MM.1S (cell line): ENCODE measurements at regions not wholly inside any gene's neighbourhood (a gene's known extent, or its start where the extent isn't known, plus 50 kb on each side); places are given as distances from the start of the nearest gene placed in this dataset.
"Not testable (repeated sequence)": the region's sequence is repeated elsewhere in the genome, so short reads cannot be mapped to it uniquely, and the experiment has no call there.

ENCODE experiments used
- DNase-seq: peaks from one replicate; pipeline ENCODE4 v3.0.0-alpha.2; 2015
- H2AFZ ChIP-seq: fragments of 300-600 bp; sonication (generic); 2 replicates; pipeline ENCODE4 v1.6.0; 2016; ENCODE audit warnings: antibody characterized with exemption, low read length
- H3F3A ChIP-seq: fragments of 300-600 bp; sonication (generic); 2 replicates; pipeline ENCODE4 v1.6.1; 2016; ENCODE audit warnings: mild to moderate bottlenecking, antibody characterized with exemption, low read length, moderate library complexity, mixed read lengths; ENCODE audit not compliant: insufficient read depth
- H3K27ac ChIP-seq: fragments of 300-600 bp; sonication (generic); 2 replicates; pipeline ENCODE4 v1.5.1; 2016; ENCODE audit warnings: mild to moderate bottlenecking, low read length
- H3K27me3 ChIP-seq: fragments of 300-600 bp; sonication (generic); replicated peaks from 2 replicates; pipeline ENCODE4 v1.6.0; 2016; ENCODE audit warnings: low read length; ENCODE audit not compliant: insufficient read depth
- H3K36me3 ChIP-seq: fragments of 300-600 bp; sonication (generic); replicated peaks from 2 replicates; pipeline ENCODE4 v1.6.1; 2016; ENCODE audit warnings: mild to moderate bottlenecking, low read length, mixed read lengths; ENCODE audit not compliant: insufficient read depth
- H3K4me1 ChIP-seq: fragments of 300-600 bp; sonication (generic); 2 replicates; pipeline ENCODE4 v1.6.1; 2016; ENCODE audit warnings: low read length, mixed read lengths
- H3K4me2 ChIP-seq: fragments of 300-600 bp; sonication (generic); 2 replicates; pipeline ENCODE4 v1.6.0; 2016; ENCODE audit warnings: low read depth, low read length
- H3K4me3 ChIP-seq: fragments of 300-600 bp; sonication (generic); 2 replicates; pipeline ENCODE4 v1.5.1; 2016; ENCODE audit warnings: low read length, mixed read lengths
- H3K79me2 ChIP-seq: fragments of 300-600 bp; sonication (generic); 2 replicates; pipeline ENCODE4 v1.6.1; 2016; ENCODE audit warnings: mixed run types, low read length, mixed read lengths
- H3K9ac ChIP-seq: fragments of 300-600 bp; sonication (generic); 2 replicates; pipeline ENCODE4 v1.6.1; 2016; ENCODE audit warnings: low read length, mixed read lengths
- H3K9me2 ChIP-seq: fragments of 300-600 bp; sonication (generic); replicated peaks from 2 replicates; pipeline ENCODE4 v1.6.1; 2016; ENCODE audit warnings: mild to moderate bottlenecking, low read length, mixed read lengths; ENCODE audit not compliant: insufficient read depth
- H3K9me3 ChIP-seq: fragments of 300-600 bp; sonication (generic); replicated peaks from 2 replicates; pipeline ENCODE4 v1.6.1; 2016; ENCODE audit warnings: mild to moderate bottlenecking, low read length, mixed read lengths; ENCODE audit not compliant: insufficient read depth
- H4K20me1 ChIP-seq: fragments of 300-600 bp; sonication (generic); 2 replicates; pipeline ENCODE4 v1.6.1; 2016; ENCODE audit warnings: mild to moderate bottlenecking, low read length, moderate library complexity, mixed read lengths; ENCODE audit not compliant: insufficient read depth
- EZH2 ChIP-seq: fragments of 300-600 bp; sonication (generic); optimal IDR thresholded peaks from 2 replicates; pipeline ENCODE3; 2017; ENCODE audit warnings: low read depth, mild to moderate bottlenecking, antibody characterized with exemption, low read length, mixed read lengths
- EZH2phosphoT487 ChIP-seq: fragments of 300-600 bp; sonication (generic); IDR thresholded peaks from 2 replicates; pipeline ENCODE4 v1.6.1; 2018; ENCODE audit warnings: antibody characterized with exemption, low read length
- TF ChIP-seq, protein P1 (sequence below): fragments of 300-600 bp; sonication (generic); IDR thresholded peaks from 2 replicates; pipeline ENCODE4 v1.5.1; 2016; ENCODE audit warnings: antibody characterized with exemption, low read length, mixed read lengths

GRCh38 chr4:137804906-137805495 is 272.7 kb upstream of the PCDH18 start:
- Histone ChIP-seq H3K4me2 (no peak overlapping the region), H3F3A (no peaks in the 10 kb centered on the region), H3K36me3 (no peaks in the 10 kb centered on the region), H3K79me2 (no peaks in the 10 kb centered on the region), H3K4me3 (no peak overlapping the region), H3K27ac (no peak overlapping the region), H3K9me2 (no peaks in the 10 kb centered on the region), H4K20me1 (no peaks in the 10 kb centered on the region), H3K27me3 (no peaks in the 10 kb centered on the region), H2AFZ (no peak overlapping the region), H3K4me1 (no peaks in the 10 kb centered on the region), H3K9me3 (no peaks in the 10 kb centered on the region), H3K9ac (no peak overlapping the region)
- no peak for TF ChIP-seq EZH2phosphoT487
- TF ChIP-seq, protein P1, sequence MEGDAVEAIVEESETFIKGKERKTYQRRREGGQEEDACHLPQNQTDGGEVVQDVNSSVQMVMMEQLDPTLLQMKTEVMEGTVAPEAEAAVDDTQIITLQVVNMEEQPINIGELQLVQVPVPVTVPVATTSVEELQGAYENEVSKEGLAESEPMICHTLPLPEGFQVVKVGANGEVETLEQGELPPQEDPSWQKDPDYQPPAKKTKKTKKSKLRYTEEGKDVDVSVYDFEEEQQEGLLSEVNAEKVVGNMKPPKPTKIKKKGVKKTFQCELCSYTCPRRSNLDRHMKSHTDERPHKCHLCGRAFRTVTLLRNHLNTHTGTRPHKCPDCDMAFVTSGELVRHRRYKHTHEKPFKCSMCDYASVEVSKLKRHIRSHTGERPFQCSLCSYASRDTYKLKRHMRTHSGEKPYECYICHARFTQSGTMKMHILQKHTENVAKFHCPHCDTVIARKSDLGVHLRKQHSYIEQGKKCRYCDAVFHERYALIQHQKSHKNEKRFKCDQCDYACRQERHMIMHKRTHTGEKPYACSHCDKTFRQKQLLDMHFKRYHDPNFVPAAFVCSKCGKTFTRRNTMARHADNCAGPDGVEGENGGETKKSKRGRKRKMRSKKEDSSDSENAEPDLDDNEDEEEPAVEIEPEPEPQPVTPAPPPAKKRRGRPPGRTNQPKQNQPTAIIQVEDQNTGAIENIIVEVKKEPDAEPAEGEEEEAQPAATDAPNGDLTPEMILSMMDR, result no peak
- TF ChIP-seq EZH2, result no peak
- no peak for DNase-seq

DNA sequence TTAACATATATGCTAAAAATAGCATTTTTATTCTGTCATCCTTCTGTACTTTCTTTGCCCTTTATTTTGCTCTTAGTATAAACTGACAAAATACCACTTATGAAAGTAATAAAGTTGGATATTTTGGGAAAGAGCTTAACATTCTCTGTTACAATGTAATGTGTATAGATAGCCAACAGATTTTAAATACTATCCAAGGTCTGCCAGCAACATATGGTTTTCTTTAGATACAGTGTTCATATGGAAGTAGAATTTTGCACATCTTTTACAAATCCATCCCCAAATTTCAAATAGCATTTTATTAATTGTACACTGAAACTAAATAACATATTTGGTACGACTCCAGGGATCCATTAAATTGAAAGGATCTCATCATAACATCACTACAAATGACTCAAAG is 268.6 kb upstream of the PCDH18 start:
- Histone ChIP-seq H3K27ac (no peak overlapping the region), H3F3A (no peaks in the 10 kb centered on the region), H3K9me2 (no peaks in the 10 kb centered on the region), H3K9ac (no peak overlapping the region), H3K4me2 (no peak overlapping the region), H3K4me1 (no peaks in the 10 kb centered on the region), H3K4me3 (no peak overlapping the region), H3K27me3 (no peaks in the 10 kb centered on the region), H3K79me2 (no peaks in the 10 kb centered on the region), H3K36me3 (no peaks in the 10 kb centered on the region), H3K9me3 (no peaks in the 10 kb centered on the region), H4K20me1 (no peaks in the 10 kb centered on the region), H2AFZ (no peak overlapping the region)
- no peak for DNase-seq
- no peak for TF ChIP-seq EZH2phosphoT487

DNA sequence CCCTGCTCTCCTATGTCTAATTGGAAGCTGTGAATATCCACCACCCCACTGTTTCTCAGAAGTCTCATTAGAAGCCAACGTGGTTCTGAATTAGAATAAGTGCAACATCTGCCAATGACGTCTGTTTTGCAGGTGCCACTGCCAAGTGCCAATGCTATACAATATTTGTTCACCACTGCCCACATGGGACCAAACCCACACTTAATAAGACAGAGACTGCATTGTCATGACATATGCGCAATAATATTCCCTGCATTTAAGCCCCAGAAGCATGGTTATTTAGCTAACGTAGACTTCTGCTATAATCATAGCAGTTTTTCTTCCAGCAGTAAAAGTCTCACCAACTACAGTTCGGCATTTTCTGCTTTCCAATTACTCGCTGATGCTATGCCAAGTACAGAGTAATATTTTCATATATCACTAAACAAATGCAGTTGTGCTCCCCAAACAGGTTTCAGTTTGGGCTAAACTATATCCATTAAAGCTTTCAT is 262.5 kb upstream of the PCDH18 start:
- no peaks in the 10 kb centered on the region for H3K9me3 ChIP-seq
- no peaks in the 10 kb centered on the region for H3K4me1 ChIP-seq
- no peaks in the 10 kb centered on the region for H4K20me1 ChIP-seq
- H3K9me2 ChIP-seq, result no peaks in the 10 kb centered on the region
- H3K36me3 ChIP-seq, result no peaks in the 10 kb centered on the region
- H3K4me3 ChIP-seq, result no peak overlapping the region
- no peak overlapping the region for H2AFZ ChIP-seq
- H3K4me2 ChIP-seq, result no peak overlapping the region
- no peak overlapping the region for H3K27ac ChIP-seq
- H3K27me3 ChIP-seq, result no peaks in the 10 kb centered on the region
- DNase-seq, result no peak
- H3F3A ChIP-seq, result no peaks in the 10 kb centered on the region
- TF ChIP-seq EZH2phosphoT487 (no peak), EZH2 (no peak)
- TF ChIP-seq, protein P1, result no peak
- no peaks in the 10 kb centered on the region for H3K79me2 ChIP-seq
- no peak overlapping the region for H3K9ac ChIP-seq

DNA sequence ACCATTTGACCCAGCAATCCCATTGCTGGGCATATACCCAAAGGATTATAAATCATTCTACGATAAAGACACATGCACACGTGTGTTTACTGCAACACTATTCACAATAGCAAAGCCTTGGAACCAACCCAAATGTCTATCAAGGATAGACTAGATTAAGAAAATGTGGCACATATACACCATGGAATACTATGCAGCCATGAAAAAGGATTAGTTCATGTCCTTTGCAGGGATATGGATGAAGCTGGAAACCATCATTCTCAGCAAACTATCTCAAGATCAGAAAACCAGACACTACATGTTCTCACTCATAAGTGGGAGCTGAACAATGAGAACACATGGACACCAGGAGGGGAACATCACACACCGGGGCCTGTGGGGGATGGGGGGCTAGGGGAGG is 257.0 kb upstream of the PCDH18 start:
- not testable (repeated sequence) for DNase-seq, H4K20me1 ChIP-seq, H3K9me3 ChIP-seq, H3K27me3 ChIP-seq, H3K9me2 ChIP-seq, H3K4me1 ChIP-seq, H2AFZ ChIP-seq, H3K27ac ChIP-seq, H3K4me2 ChIP-seq, H3F3A ChIP-seq, H3K79me2 ChIP-seq, H3K36me3 ChIP-seq, H3K4me3 ChIP-seq, H3K9ac ChIP-seq

DNA sequence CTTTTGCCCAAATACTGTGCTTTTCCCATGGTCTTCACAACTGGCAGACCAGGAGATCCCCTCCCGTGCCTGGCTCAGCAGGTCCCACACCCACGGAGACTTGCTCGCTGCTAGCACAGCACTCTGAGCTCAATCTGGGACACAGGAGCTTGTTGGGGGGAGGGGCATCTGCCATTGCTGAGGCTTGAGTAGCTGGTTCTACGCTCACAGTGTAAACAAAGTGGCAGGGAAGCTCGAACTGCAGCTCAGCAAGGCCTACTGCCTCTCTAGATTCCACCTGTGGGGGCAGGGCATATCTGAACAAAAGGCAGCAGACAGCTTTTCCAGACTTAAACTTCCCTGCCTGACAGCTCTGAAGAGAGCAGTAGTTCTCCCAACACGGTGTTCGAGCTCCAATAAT is 251.6 kb upstream of the PCDH18 start:
- H3F3A ChIP-seq, H3K27me3 ChIP-seq, H3K4me3 ChIP-seq, H3K9me3 ChIP-seq, H2AFZ ChIP-seq, H4K20me1 ChIP-seq, H3K79me2 ChIP-seq, H3K9ac ChIP-seq, DNase-seq, H3K4me2 ChIP-seq, H3K36me3 ChIP-seq, H3K27ac ChIP-seq, H3K4me1 ChIP-seq, H3K9me2 ChIP-seq: not testable (repeated sequence)
